K562 (cell line): ENCODE measurements at regions not wholly inside any gene's neighbourhood (a gene's known extent, or its start where the extent isn't known, plus 50 kb on each side); places are given as distances from the start of the nearest gene placed in this dataset.
A peak's percentile ranks its signal among the peaks of the same experiment; 100 is the strongest.

Experiments
- ATAC-seq: fragments of 200-7000 bp; cut with Tn5 transposase; 3 replicates; pipeline ENCODE4 v1.9.1; 2020; ENCODE audit warnings: moderate library complexity
- BruUV-seq: library from RNA; stranded (reverse); fragments of 400-500 nt; replicated peaks from 2 replicates; lab custom pipeline; 2021; lab: Mats Ljungman, UMichigan
- CTCF ChIA-PET: fragments of 300-600 bp; formaldehyde crosslinking; extraction: SDS; loops from one replicate; lab custom pipeline; 2021; ENCODE audit warnings: low intra/inter-chr PET ratio; lab: Yijun Ruan, JAX
- POLR2A ChIA-PET: fragments of 300-600, 350-650 bp; sonication (Branson Sonifier 250); formaldehyde crosslinking; extraction: SDS; loops from one replicate; lab custom pipeline; 2021; ENCODE audit warnings: antibody characterized with exemption, inconsistent platforms; lab: Yijun Ruan, JAX
- DNase-seq, 4 experiments: peaks; one replicate each; pipeline versions ENCODE4 v3.0.0 to v3.0.0-alpha.2; 2011 to 2018; ENCODE audit warnings: low spot score in 3 of 4, mixed read lengths in 3 of 4; ENCODE audit errors: extremely low read depth in 1 of 4
- FAIRE-seq: peaks from 2 replicates; lab custom pipeline; 2011; peaks lifted over from hg19 to GRCh38; lab: Jason Lieb, UNC
- H2AFZ ChIP-seq: 2 replicates; pipeline ENCODE4 v1.6.0; 2011; ENCODE audit warnings: low read depth, low read length, control low read depth, inconsistent platforms
- H3K27ac ChIP-seq: fragments of 200-600 bp; 3 replicates; pipeline ENCODE4 v1.8.0; 2011; ENCODE audit warnings: low read depth, mild to moderate bottlenecking, control low read depth, inconsistent platforms, low read length, moderate library complexity, mixed read lengths; ENCODE audit errors: extremely low read depth
- H3K27me3 ChIP-seq, 2 experiments: fragments of 300-600 bp in 1 of 2; 2 replicates in 1 of 2; 3 replicates in 1 of 2; pipeline versions ENCODE4 v1.6.0 to v1.8.0; 2011; ENCODE audit warnings: inconsistent platforms in 2 of 2, low read length in 2 of 2, mild to moderate bottlenecking in 1 of 2, mixed read lengths in 1 of 2, moderate library complexity in 1 of 2; ENCODE audit not compliant: control insufficient read depth in 2 of 2, insufficient read depth in 2 of 2
- H3K36me3 ChIP-seq: fragments of 300-600 bp; 3 replicates; pipeline ENCODE4 v1.8.0; 2011; ENCODE audit warnings: mild to moderate bottlenecking, low read length, inconsistent platforms; ENCODE audit not compliant: control insufficient read depth, insufficient read depth
- H3K4me1 ChIP-seq, 2 experiments: fragments of 200-600 bp in 1 of 2; replicated peaks in 1 of 2; 2 replicates in 1 of 2; 3 replicates in 1 of 2; pipeline versions ENCODE4 v1.5.1 to v1.8.0; 2011; ENCODE audit warnings: inconsistent platforms in 2 of 2, low read length in 2 of 2, mild to moderate bottlenecking in 1 of 2, mixed read lengths in 1 of 2, moderate library complexity in 1 of 2; ENCODE audit not compliant: control insufficient read depth in 2 of 2, insufficient read depth in 2 of 2
- H3K4me2 ChIP-seq: 2 replicates; pipeline ENCODE4 v1.6.1; 2011; ENCODE audit warnings: low read length, control low read depth, inconsistent platforms, mixed read lengths; ENCODE audit not compliant: insufficient read depth
- H3K4me3 ChIP-seq: fragments of 200-600 bp; sonication (generic), shearing (Covaris generic); 2 replicates; pipeline ENCODE4 v1.5.1; 2016; ENCODE audit warnings: control low read depth, inconsistent platforms
- H3K79me2 ChIP-seq: fragments of 200-600 bp; 3 replicates; pipeline ENCODE4 v1.8.0; 2011; ENCODE audit warnings: low read length, inconsistent platforms; ENCODE audit not compliant: control insufficient read depth, insufficient read depth
- H3K9ac ChIP-seq, 2 experiments: 2 replicates each; pipeline versions ENCODE4 v1.6.0 to v1.6.1; 2011; ENCODE audit warnings: low read depth in 2 of 2, low read length in 2 of 2, control low read depth in 1 of 2, inconsistent platforms in 1 of 2, mild to moderate bottlenecking in 1 of 2, mixed read lengths in 1 of 2; ENCODE audit not compliant: insufficient read depth in 1 of 2
- H3K9me1 ChIP-seq: one replicate; pipeline ENCODE4 v1.6.0; 2011; ENCODE audit warnings: inconsistent platforms, mild to moderate bottlenecking, low read length, moderate library complexity; ENCODE audit not compliant: control insufficient read depth, insufficient read depth
- H3K9me3 ChIP-seq: replicated peaks from 2 replicates; pipeline ENCODE4 v1.5.1; 2011; ENCODE audit warnings: low read depth, low read length, inconsistent platforms; ENCODE audit not compliant: control insufficient read depth, insufficient read depth
- H4K20me1 ChIP-seq: replicated peaks from 2 replicates; pipeline ENCODE4 v1.6.1; 2011; ENCODE audit warnings: low read length, inconsistent platforms, mixed read lengths; ENCODE audit not compliant: control insufficient read depth, insufficient read depth
- CTCF ChIP-seq, 3 experiments: IDR thresholded peaks in 2 of 3; conservative IDR thresholded peaks in 1 of 3; 2 replicates each; pipeline ENCODE4 v1.5.1; 2011 to 2012; ENCODE audit warnings: low read length in 3 of 3, mild to moderate bottlenecking in 3 of 3, control low read depth in 2 of 3, improper control_type of control experiment in 1 of 3, inconsistent platforms in 1 of 3, low read depth in 1 of 3, mixed read lengths in 1 of 3, moderate library complexity in 1 of 3; ENCODE audit not compliant: insufficient read depth in 2 of 3
- HMBOX1 ChIP-seq: sonication (generic); IDR thresholded peaks from 2 replicates; pipeline ENCODE4 v1.6.1; 2016
- PURB ChIP-seq: sonication (generic); formaldehyde crosslinking; IDR thresholded peaks from 2 replicates; pipeline ENCODE4 v1.9.0; 2021; ENCODE audit warnings: low read depth, mild to moderate bottlenecking, missing genetic modification reagents
- RAD21 ChIP-seq, 2 experiments: fragments of 250-450 bp in 1 of 2; fragments of 450-650 bp in 1 of 2; sonication (Bioruptor Pico) in 1 of 2; formaldehyde crosslinking in 1 of 2; IDR thresholded peaks in 1 of 2; conservative IDR thresholded peaks in 1 of 2; 2 replicates each; pipeline versions ENCODE4 v1.4.0 to v1.8.0; 2020 to 2022; ENCODE audit warnings: mild to moderate bottlenecking in 2 of 2, moderate library complexity in 1 of 2
- SNAPC5 ChIP-seq: fragments of 250-450 bp; sonication (Bioruptor Pico); IDR thresholded peaks from 2 replicates; pipeline ENCODE4 v1.8.0; 2021; ENCODE audit warnings: moderate library complexity, mild to moderate bottlenecking, inconsistent platforms
- WGBS: fragments of 100-300 bp; shearing (Covaris generic); methylation state at CpG from one replicate; pipeline ENCODE4 v1.1.6; 2016; ENCODE audit warnings: low coverage, mixed read lengths; ENCODE audit not compliant: insufficient coverage; ENCODE audit errors: missing lambda C conversion rate; 5-methylcytosine and 5-hydroxymethylcytosine counted together
- in situ Hi-C: fragments of 300-500 bp; cut with MboI; formaldehyde crosslinking; loops from 4 replicates; pipeline ENCODE4 v1.15.0; 2018; ENCODE audit warnings: inconsistent platforms, mixed read lengths
- intact Hi-C: fragments of 100-400 bp; cut with micrococcal nuclease; formaldehyde crosslinking; loops from 2 replicates; pipeline ENCODE4 v1.14.2; 2022

- Histone ChIP-seq H3K9me3 (no peaks in the 10 kb centered on the region), H3K36me3 (no peaks in the 10 kb centered on the region), H3K9me1 (no peaks in the 10 kb centered on the region), H3K79me2 (no peaks in the 10 kb centered on the region), H3K4me1 (peaks cover 8 to 20% of the 10 kb centered on the region in 2 experiments), H4K20me1 (no peaks in the 10 kb centered on the region), H3K9ac (no peak overlapping the region), H3K27ac (no peak overlapping the region), H3K27me3 (no peaks in the 10 kb centered on the region; a peak in 1 of 5 replicates), H3K4me3 (no peak overlapping the region), H2AFZ (no peak overlapping the region), H3K4me2 (no peak overlapping the region)
- TF ChIP-seq RAD21 (CRISPR knock-in tag; conservative IDR thresholded peaks at IDR 0.05 in 1 of 2, IDR thresholded peaks at IDR 0.05 in 1 of 2) (no peak), PURB (no peak), CTCF (IDR thresholded peaks at IDR 0.05 in 2 of 3, conservative IDR thresholded peaks at IDR 0.05 in 1 of 3; ENCODE audit: insufficient read depth in 2 of 3, low read depth in 1 of 3, low read length in 3 of 3) (no peak), HMBOX1 (peak; percentile 66), SNAPC5 (no peak)
- CTCF ChIA-PET, result no interaction called here
- BruUV-seq, result no TSS peak
- POLR2A ChIA-PET, result no interaction called here
- 40% methylated on average over 2 of the region's 2 CpGs for WGBS
- ATAC-seq (no peak), DNase-seq (no peak), FAIRE-seq (no peak)
- intact Hi-C loops (no loop called here), in situ Hi-C loops (no loop called here)
These were observed 55.5 kb upstream of the ATP11B start for GRCh38 chr3:182737825-182738224.
